GM23338 (cell line): ENCODE measurements at regions not wholly inside any gene's neighbourhood (a gene's known extent, or its start where the extent isn't known, plus 50 kb on each side); places are given as distances from the start of the nearest gene placed in this dataset.

ENCODE experiments used
- ATAC-seq: fragments of 200-7000 bp; cut with Tn5 transposase; 3 replicates; pipeline ENCODE4 v1.9.1; 2020
- DNase-seq: peaks from one replicate; pipeline ENCODE4 v3.0.0-alpha.2; 2015; ENCODE audit warnings: low spot score
- H2AFZ ChIP-seq: fragments of 200-600 bp; sonication (generic); 2 replicates; pipeline ENCODE4 v1.8.0; 2016; ENCODE audit warnings: antibody characterized with exemption, mild to moderate bottlenecking, moderate library complexity
- H3F3A ChIP-seq: fragments of 200-600 bp; sonication (generic); replicated peaks from 2 replicates; pipeline ENCODE4 v1.8.0; 2017; ENCODE audit warnings: antibody characterized with exemption, mixed run types, low read depth
- H3K27ac ChIP-seq: fragments of 200-600 bp; sonication (generic); 2 replicates; pipeline ENCODE4 v1.6.1; 2016; ENCODE audit warnings: low read depth
- H3K27me3 ChIP-seq: fragments of 200-600 bp; sonication (generic); 2 replicates; pipeline ENCODE4 v1.8.0; 2016; ENCODE audit warnings: mild to moderate bottlenecking, mixed run types, moderate library complexity; ENCODE audit not compliant: insufficient read depth
- H3K36me3 ChIP-seq: fragments of 200-600 bp; sonication (generic); 2 replicates; pipeline ENCODE4 v1.8.0; 2016; ENCODE audit warnings: mild to moderate bottlenecking; ENCODE audit not compliant: insufficient read depth
- H3K4me1 ChIP-seq: fragments of 200-600 bp; sonication (generic); 2 replicates; pipeline ENCODE4 v1.8.0; 2016; ENCODE audit warnings: mild to moderate bottlenecking, moderate library complexity; ENCODE audit not compliant: insufficient read depth
- H3K4me2 ChIP-seq: fragments of 200-600 bp; sonication (generic); 2 replicates; pipeline ENCODE4 v1.7.1; 2017; ENCODE audit warnings: mixed run types
- H3K4me3 ChIP-seq: fragments of 200-600 bp; sonication (generic); 2 replicates; pipeline ENCODE4 v1.6.1; 2016; ENCODE audit warnings: mixed run types
- H3K79me2 ChIP-seq: fragments of 200-600 bp; sonication (generic); replicated peaks from 2 replicates; pipeline ENCODE4 v1.8.0; 2017; ENCODE audit warnings: mild to moderate bottlenecking; ENCODE audit not compliant: insufficient read depth
- H3K9me2 ChIP-seq: fragments of 200-600 bp; sonication (generic); 2 replicates; pipeline ENCODE4 v1.8.0; 2017; ENCODE audit not compliant: insufficient read depth
- H4K20me1 ChIP-seq: fragments of 200-600 bp; sonication (generic); replicated peaks from 2 replicates; pipeline ENCODE4 v1.8.0; 2017; ENCODE audit warnings: mild to moderate bottlenecking; ENCODE audit not compliant: insufficient read depth
- H3K27ac Mint-ChIP-seq: 2 replicates; pipeline ENCODE4 v1.8.0; 2020; ENCODE audit warnings: inconsistent platforms, mild to moderate bottlenecking, moderate library complexity, mixed read lengths
- H3K27me3 Mint-ChIP-seq: 3 replicates; pipeline ENCODE4 v1.8.0; 2022; ENCODE audit warnings: low read depth, mild to moderate bottlenecking, moderate library complexity, mixed read lengths, inconsistent platforms; ENCODE audit not compliant: insufficient read depth, poor library complexity
- H3K36me3 Mint-ChIP-seq: 3 replicates; pipeline ENCODE4 v1.8.0; 2021; ENCODE audit warnings: low read depth, mild to moderate bottlenecking, inconsistent platforms, moderate library complexity, mixed read lengths
- H3K4me1 Mint-ChIP-seq: 3 replicates; pipeline ENCODE4 v1.8.0; 2020; ENCODE audit warnings: mild to moderate bottlenecking, inconsistent platforms, mixed read lengths
- H3K4me3 Mint-ChIP-seq: 3 replicates; pipeline ENCODE4 v1.8.0; 2021; ENCODE audit warnings: moderate library complexity, mild to moderate bottlenecking, inconsistent platforms, mixed read lengths
- H3K9me3 Mint-ChIP-seq: 3 replicates; pipeline ENCODE4 v1.8.0; 2020; ENCODE audit warnings: moderate library complexity, mild to moderate bottlenecking, inconsistent platforms, mixed read lengths
- CREB1 ChIP-seq: fragments of 250-450 bp; sonication (Bioruptor Pico); IDR thresholded peaks from 2 replicates; pipeline ENCODE4 v1.5.0; 2020; ENCODE audit warnings: low read depth, mild to moderate bottlenecking, moderate library complexity
- CTCF ChIP-seq, 2 experiments: fragments of 200-600 bp in 1 of 2; sonication (generic) in 1 of 2; conservative IDR thresholded peaks; 2 replicates each; pipeline versions ENCODE4 v1.5.1 to v1.6.1; 2016 to 2017; ENCODE audit warnings: antibody characterized with exemption in 2 of 2, low read depth in 2 of 2, mild to moderate bottlenecking in 2 of 2, moderate library complexity in 1 of 2
- ETS1 ChIP-seq: IDR thresholded peaks from 2 replicates; pipeline ENCODE4 v1.6.1; 2016; ENCODE audit warnings: antibody characterized with exemption
- EZH2 ChIP-seq: fragments of 200-600 bp; sonication (generic); IDR thresholded peaks from one replicate; pipeline ENCODE4 v1.8.0; 2017; ENCODE audit warnings: antibody characterized with exemption, mild to moderate bottlenecking, low read depth; ENCODE audit not compliant: unreplicated experiment
- JUNB ChIP-seq: IDR thresholded peaks from one replicate; pipeline ENCODE4 v1.6.1; 2016; ENCODE audit warnings: antibody characterized with exemption; ENCODE audit not compliant: unreplicated experiment
- NANOG ChIP-seq: IDR thresholded peaks from 2 replicates; pipeline ENCODE4 v1.6.1; 2016; ENCODE audit warnings: antibody characterized with exemption, borderline replicate concordance
- STAT1 ChIP-seq: IDR thresholded peaks from one replicate; pipeline ENCODE4 v1.6.1; 2016; ENCODE audit warnings: antibody characterized with exemption; ENCODE audit not compliant: unreplicated experiment
- ZNF114 ChIP-seq: fragments of 250-450 bp; sonication (Bioruptor Pico); IDR thresholded peaks from 2 replicates; pipeline ENCODE4 v1.5.0; 2020; ENCODE audit warnings: mild to moderate bottlenecking, moderate library complexity
- ZNF331 ChIP-seq: fragments of 250-450 bp; sonication (Bioruptor Pico); IDR thresholded peaks from 2 replicates; pipeline ENCODE4 v1.5.0; 2020; ENCODE audit warnings: low read depth, mild to moderate bottlenecking, moderate library complexity

DNA sequence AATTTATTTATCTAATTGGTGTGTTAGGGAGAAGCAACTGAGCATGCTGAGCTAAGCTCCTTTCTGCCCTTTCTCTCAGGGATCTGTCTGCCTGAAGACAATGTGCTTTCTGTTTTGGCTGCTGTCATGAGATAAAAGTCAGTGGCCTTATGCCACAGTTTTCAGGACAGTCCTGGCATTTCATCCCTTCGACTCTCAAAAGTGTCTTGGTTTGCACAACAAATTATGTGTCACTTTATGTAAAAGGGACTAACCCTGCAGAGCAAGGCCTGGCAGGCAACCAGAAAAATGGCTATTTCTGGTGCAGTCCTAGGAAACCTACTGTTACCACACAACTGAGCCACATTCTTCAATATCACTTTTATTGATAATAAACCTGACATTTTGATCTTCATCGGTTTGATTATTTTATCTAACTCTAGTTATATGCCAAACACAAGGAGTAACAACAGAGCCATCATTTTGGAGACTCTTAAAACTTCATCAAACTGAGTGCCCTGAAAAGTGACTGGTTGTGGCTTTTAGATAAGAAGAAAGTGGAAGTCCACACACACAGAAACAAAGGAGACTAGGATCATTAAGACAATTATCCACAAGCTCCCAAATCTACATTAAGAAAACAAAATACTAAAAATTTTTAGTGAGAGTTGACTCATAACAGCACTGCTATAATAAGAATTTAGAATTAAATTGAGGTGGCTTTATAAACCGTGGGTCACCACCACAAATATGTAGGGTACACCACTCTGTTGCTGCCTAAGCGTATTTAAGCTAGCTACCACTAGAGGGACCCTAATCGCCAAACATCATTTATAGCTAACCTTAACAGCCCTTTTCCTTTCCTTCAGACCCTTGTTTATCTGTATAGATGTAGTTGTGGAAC, 95.9 kb upstream of the PTPN13 start:
- Mint-ChIP-seq H3K27ac (no peak overlapping the region), H3K9me3 (0 out of 3 replicates have a peak, but pooled peaks cover 2% of the 10 kb centered on the region), H3K4me1 (peaks cover 17% of the 10 kb centered on the region), H3K36me3 (peaks cover 5% of the 10 kb centered on the region; the same call in 2 of the 3 replicates), H3K4me3 (no peak overlapping the region), H3K27me3 (no peaks in the 10 kb centered on the region)
- Histone ChIP-seq H3K4me3 (no peak overlapping the region), H4K20me1 (no peaks in the 10 kb centered on the region), H3F3A (no peaks in the 10 kb centered on the region), H3K79me2 (no peaks in the 10 kb centered on the region), H3K36me3 (no peaks in the 10 kb centered on the region), H3K4me1 (peaks cover 6% of the 10 kb centered on the region), H3K4me2 (no peak overlapping the region), H3K9me2 (no peaks in the 10 kb centered on the region), H2AFZ (no peak overlapping the region), H3K27ac (no peak overlapping the region), H3K27me3 (no peaks in the 10 kb centered on the region)
- no peak for TF ChIP-seq JUNB
- TF ChIP-seq NANOG, result no peak
- peak; percentile 90 to 93 for TF ChIP-seq CTCF (conservative IDR thresholded peaks at IDR 0.05; ENCODE audit: low read depth in 2 of 2)
- TF ChIP-seq EZH2, result no peak
- TF ChIP-seq STAT1, result no peak
- DNase-seq, result peak; percentile 86
- ATAC-seq, result peak; percentile 97

DNA sequence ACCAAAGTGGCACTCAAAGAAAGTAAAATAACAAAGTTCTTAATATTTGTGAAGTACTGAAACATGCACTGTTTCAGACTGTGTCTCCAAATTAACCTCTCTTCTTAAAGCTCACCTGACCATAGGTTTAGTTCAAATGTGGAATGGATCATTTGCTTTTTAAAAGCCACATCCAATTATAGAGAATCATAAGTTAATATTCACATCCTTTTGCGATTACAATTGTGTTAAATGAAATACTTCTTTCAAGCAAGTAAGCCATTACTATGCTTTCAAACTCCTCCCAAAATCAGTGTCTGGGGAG, 95.3 kb upstream of the PTPN13 start:
- Mint-ChIP-seq H3K9me3 (0 out of 3 replicates have a peak, but pooled peaks cover 2% of the 10 kb centered on the region), H3K36me3 (peaks cover 5% of the 10 kb centered on the region; the same call in 2 of the 3 replicates), H3K27me3 (no peaks in the 10 kb centered on the region), H3K4me1 (peaks cover 13% of the 10 kb centered on the region), H3K4me3 (no peak overlapping the region), H3K27ac (no peak overlapping the region)
- DNase-seq (no peak), ATAC-seq (no peak)
- no peak overlapping the region for H3K27ac ChIP-seq
- no peak overlapping the region for H2AFZ ChIP-seq
- H4K20me1 ChIP-seq, result no peaks in the 10 kb centered on the region
- no peaks in the 10 kb centered on the region for H3K9me2 ChIP-seq
- TF ChIP-seq ETS1, result no peak
- no peak for TF ChIP-seq ZNF114 (CRISPR knock-in tag)
- TF ChIP-seq CREB1, result no peak
- TF ChIP-seq ZNF331 (CRISPR knock-in tag), result no peak
- no peaks in the 10 kb centered on the region for H3K36me3 ChIP-seq
- no peaks in the 10 kb centered on the region for H3F3A ChIP-seq
- peaks cover 3% of the 10 kb centered on the region for H3K4me1 ChIP-seq
- no peak overlapping the region for H3K4me3 ChIP-seq
- no peaks in the 10 kb centered on the region for H3K27me3 ChIP-seq
- H3K4me2 ChIP-seq, result no peak overlapping the region
- H3K79me2 ChIP-seq, result no peaks in the 10 kb centered on the region
